ENCODE measurements at regions not wholly inside any gene's neighbourhood (a gene's known extent, or its start where the extent isn't known, plus 50 kb on each side); places are given as distances from the start of the nearest gene placed in this dataset.

GRCh38 chr9:71403106-71403505 is 281.7 kb upstream of the TRPM3 start:
- DNase-seq (ENCODE audit: low read depth, low spot score) = no peak
- H3K27ac ChIP-seq = no peak overlapping the region

- no peak overlapping the region for H3K27ac ChIP-seq
- no peak for DNase-seq (ENCODE audit: low read depth, low spot score)
These were observed 271.6 kb upstream of the TRPM3 start for GRCh38 chr9:71393005-71393404.

- DNase-seq (ENCODE audit: low read depth, low spot score) = no peak
- H3K27ac ChIP-seq = no peak overlapping the region
These were observed 262.9 kb upstream of the TRPM3 start for GRCh38 chr9:71384343-71384742.

GRCh38 chr9:71383308-71383940 is 262.0 kb upstream of the TRPM3 start:
- no peak for DNase-seq (ENCODE audit: low read depth, low spot score)
- H3K27ac ChIP-seq = no peak overlapping the region

- no peak overlapping the region for H3K27ac ChIP-seq
- no peak for DNase-seq (ENCODE audit: low read depth, low spot score)
These were observed 246.7 kb upstream of the TRPM3 start for GRCh38 chr9:71368157-71368556.

- no peak overlapping the region for H3K27ac ChIP-seq
- DNase-seq (ENCODE audit: low read depth, low spot score) = no peak
These were observed 242.9 kb upstream of the TRPM3 start for GRCh38 chr9:71364186-71364955.

- DNase-seq (ENCODE audit: low read depth, low spot score) = no peak
- H3K27ac ChIP-seq = no peak overlapping the region
These were observed 242.0 kb upstream of the TRPM3 start for GRCh38 chr9:71363286-71363961.

GRCh38 chr9:71361357-71361756 is 239.9 kb upstream of the TRPM3 start:
- no peak overlapping the region for H3K27ac ChIP-seq
- no peak for DNase-seq (ENCODE audit: low read depth, low spot score)

GRCh38 chr9:71357346-71357745 is 235.9 kb upstream of the TRPM3 start:
- H3K27ac ChIP-seq = no peak overlapping the region
- no peak for DNase-seq (ENCODE audit: low read depth, low spot score)

- H3K27ac ChIP-seq = no peak overlapping the region
- DNase-seq (ENCODE audit: low read depth, low spot score) = no peak
These were observed 234.5 kb upstream of the TRPM3 start for GRCh38 chr9:71355884-71356283.

GRCh38 chr9:71353720-71354119 is 232.3 kb upstream of the TRPM3 start:
- DNase-seq (ENCODE audit: low read depth, low spot score) = no peak
- no peak overlapping the region for H3K27ac ChIP-seq

- no peak for DNase-seq (ENCODE audit: low read depth, low spot score)
- H3K27ac ChIP-seq = no peak overlapping the region
These were observed 231.4 kb upstream of the TRPM3 start for GRCh38 chr9:71352837-71353236.

- no peak overlapping the region for H3K27ac ChIP-seq
- DNase-seq (ENCODE audit: low read depth, low spot score) = no peak
These were observed 227.8 kb upstream of the TRPM3 start for GRCh38 chr9:71349218-71349617.

GRCh38 chr9:71333321-71333720 is 211.9 kb upstream of the TRPM3 start:
- H3K27ac ChIP-seq = no peak overlapping the region
- no peak for DNase-seq (ENCODE audit: low read depth, low spot score)

- no peak for DNase-seq (ENCODE audit: low read depth, low spot score)
- H3K27ac ChIP-seq = no peak overlapping the region
These were observed 210.2 kb upstream of the TRPM3 start for GRCh38 chr9:71331603-71332002.

GRCh38 chr9:71329873-71330272 is 208.5 kb upstream of the TRPM3 start:
- H3K27ac ChIP-seq = no peak overlapping the region
- DNase-seq (ENCODE audit: low read depth, low spot score) = no peak

- peak; percentile 89 for DNase-seq (ENCODE audit: low read depth, low spot score)
- H3K27ac ChIP-seq = no peak overlapping the region
These were observed 204.9 kb upstream of the TRPM3 start for GRCh38 chr9:71326360-71326759.

GRCh38 chr9:71323357-71323756 is 201.9 kb upstream of the TRPM3 start:
- H3K27ac ChIP-seq = no peak overlapping the region
- no peak for DNase-seq (ENCODE audit: low read depth, low spot score)

GRCh38 chr9:71322311-71322710 is 200.9 kb upstream of the TRPM3 start:
- H3K27ac ChIP-seq = no peak overlapping the region
- no peak for DNase-seq (ENCODE audit: low read depth, low spot score)

- no peak overlapping the region for H3K27ac ChIP-seq
- DNase-seq (ENCODE audit: low read depth, low spot score) = no peak
These were observed 187.0 kb upstream of the TRPM3 start for GRCh38 chr9:71308454-71308853.

GRCh38 chr9:71306134-71306533 is 184.7 kb upstream of the TRPM3 start:
- no peak overlapping the region for H3K27ac ChIP-seq
- DNase-seq (ENCODE audit: low read depth, low spot score) = no peak
